ENCODE measurements at regions not wholly inside any gene's neighbourhood (a gene's known extent, or its start where the extent isn't known, plus 50 kb on each side); places are given as distances from the start of the nearest gene placed in this dataset.

GRCh38 chr9:14014218-14014617 lies 299.7 kb downstream of the NFIB start:
- Mint-ChIP-seq H3K4me1 (no peaks in the 10 kb centered on the region), H3K27ac (no peak overlapping the region), H3K9me3 (ENCODE audit: insufficient read depth) (peaks cover 4% of the 10 kb centered on the region), H3K4me3 (no peak overlapping the region), H3K27me3 (no peaks in the 10 kb centered on the region)
- H3K4me3 ChIP-seq (ENCODE audit: control extremely low read depth in 1 of 5, extremely low read depth in 1 of 5, insufficient read depth in 1 of 5, low read depth in 2 of 5, low read length in 4 of 5): no peak overlapping the region
- H3K79me2 ChIP-seq (ENCODE audit: control insufficient read depth, insufficient read depth, low read length): no peaks in the 10 kb centered on the region
- ATAC-seq (ENCODE audit: low read depth) (no peak), DNase-seq (no peak)
- H4K20me1 ChIP-seq (ENCODE audit: control insufficient read depth, insufficient read depth, low read length, poor library complexity, severe bottlenecking): no peaks in the 10 kb centered on the region
- no peak for TF ChIP-seq CTCF (IDR thresholded peaks at IDR 0.05)
- no peak overlapping the region for H3K4me2 ChIP-seq (replicated peaks; ENCODE audit: low read depth, low read length, poor library complexity, severe bottlenecking)
- intact Hi-C loops (cut with micrococcal nuclease): no loop called here
- no peak overlapping the region for H3K27ac ChIP-seq (ENCODE audit: low read length in 2 of 2)
- no peak overlapping the region for H2AFZ ChIP-seq (ENCODE audit: insufficient read depth, low read depth, low read length, poor library complexity, severe bottlenecking)
- no peaks in the 10 kb centered on the region for H3K4me1 ChIP-seq (ENCODE audit: control insufficient read depth in 2 of 2, insufficient read depth in 2 of 2, low read length in 2 of 2)
- no peak overlapping the region for H3K9ac ChIP-seq (ENCODE audit: low read length)
- CTCF ChIA-PET: no interaction called here
- no peaks in the 10 kb centered on the region for H3K36me3 ChIP-seq (replicated peaks in 1 of 2; ENCODE audit: control extremely low read depth in 1 of 2, control insufficient read depth in 1 of 2, extremely low read depth in 1 of 2, insufficient read depth in 2 of 2, low read length in 1 of 2)
- H3K9me3 ChIP-seq (ENCODE audit: control extremely low read depth in 1 of 3, control insufficient read depth in 2 of 3, insufficient read depth in 1 of 3, low read length in 2 of 3): peaks cover 0 to 2% (median 0%) of the 10 kb centered on the region in 3 donors
- POLR2A ChIA-PET: no interaction called here
- H3K27me3 ChIP-seq (replicated peaks in 1 of 4; ENCODE audit: control extremely low read depth in 1 of 4, control insufficient read depth in 3 of 4, insufficient read depth in 4 of 4, low read length in 3 of 4): no peaks in the 10 kb centered on the region

DNA sequence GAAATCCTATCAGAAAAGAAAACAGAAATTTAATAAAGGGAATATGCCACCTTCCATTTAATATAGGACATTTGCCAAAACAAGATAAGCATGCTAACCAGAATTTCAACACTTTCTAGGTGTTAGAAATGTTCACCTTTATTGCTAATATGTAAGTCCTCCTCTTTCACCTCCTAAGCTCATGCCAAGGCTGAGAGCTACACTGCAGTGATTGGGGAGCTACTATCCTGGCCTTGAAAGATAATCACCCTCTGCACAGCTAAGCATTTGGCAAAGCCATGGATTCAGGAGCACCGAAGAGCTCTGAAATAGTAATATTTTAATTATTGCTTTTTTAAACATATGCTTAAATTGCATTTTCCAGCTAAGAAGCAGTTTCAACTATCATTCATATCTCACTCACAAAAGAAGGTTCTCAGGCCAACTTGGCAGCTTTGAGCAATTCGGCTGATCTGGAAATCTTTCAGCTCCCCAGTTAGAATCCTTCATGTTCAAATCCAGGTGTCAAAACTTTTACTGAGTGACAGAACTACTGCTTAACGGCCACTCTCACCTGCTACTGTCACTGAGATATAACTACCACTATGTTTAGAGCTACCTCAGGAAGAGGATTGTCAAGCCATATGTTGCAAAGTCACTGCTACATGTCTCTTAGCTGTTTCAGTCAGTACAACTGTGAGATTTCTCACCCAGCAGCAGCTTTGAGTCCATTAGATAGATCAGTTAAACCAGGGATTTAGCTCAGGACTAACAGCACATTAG lies 302.0 kb downstream of the NFIB start:
- Histone ChIP-seq H3K9me3 (ENCODE audit: control extremely low read depth in 1 of 3, control insufficient read depth in 2 of 3, insufficient read depth in 1 of 3, low read length in 2 of 3) (peaks cover 0 to 10% (median 0%) of the 10 kb centered on the region in 3 donors), H3K27ac (ENCODE audit: low read length in 2 of 2) (no peak overlapping the region), H3K9ac (ENCODE audit: low read length) (no peak overlapping the region), H3K36me3 (replicated peaks in 1 of 2; ENCODE audit: control extremely low read depth in 1 of 2, control insufficient read depth in 1 of 2, extremely low read depth in 1 of 2, insufficient read depth in 2 of 2, low read length in 1 of 2) (no peaks in the 10 kb centered on the region), H2AFZ (ENCODE audit: insufficient read depth, low read depth, low read length, poor library complexity, severe bottlenecking) (no peak overlapping the region), H4K20me1 (ENCODE audit: control insufficient read depth, insufficient read depth, low read length, poor library complexity, severe bottlenecking) (no peaks in the 10 kb centered on the region), H3K4me3 (ENCODE audit: control extremely low read depth in 1 of 5, extremely low read depth in 1 of 5, insufficient read depth in 1 of 5, low read depth in 2 of 5, low read length in 4 of 5) (no peak overlapping the region), H3K27me3 (replicated peaks in 1 of 4; ENCODE audit: control extremely low read depth in 1 of 4, control insufficient read depth in 3 of 4, insufficient read depth in 4 of 4, low read length in 3 of 4) (no peaks in the 10 kb centered on the region), H3K4me2 (replicated peaks; ENCODE audit: low read depth, low read length, poor library complexity, severe bottlenecking) (no peak overlapping the region), H3K79me2 (ENCODE audit: control insufficient read depth, insufficient read depth, low read length) (no peaks in the 10 kb centered on the region), H3K4me1 (ENCODE audit: control insufficient read depth in 2 of 2, insufficient read depth in 2 of 2, low read length in 2 of 2) (no peaks in the 10 kb centered on the region)
- Mint-ChIP-seq H3K4me3 (no peak overlapping the region), H3K4me1 (no peaks in the 10 kb centered on the region), H3K27ac (no peak overlapping the region), H3K27me3 (no peaks in the 10 kb centered on the region), H3K9me3 (ENCODE audit: insufficient read depth) (peaks cover 4% of the 10 kb centered on the region)
- CTCF ChIA-PET: no interaction called here
- ATAC-seq (ENCODE audit: low read depth): no peak
- TF ChIP-seq EZH2 (IDR thresholded peaks at IDR 0.05; ENCODE audit: borderline replicate concordance, insufficient read depth, low read depth, low read length, poor library complexity, severe bottlenecking) (no peak), CTCF (IDR thresholded peaks at IDR 0.05) (no peak)
- intact Hi-C loops (cut with micrococcal nuclease): no loop called here
- WGBS (ENCODE audit: insufficient coverage): 82% methylated on average over 2 of the region's 3 CpGs
- DNase-seq: no peak
- POLR2A ChIA-PET: no interaction called here

Measured in B cell (primary cell).